ENCODE measurements at regions not wholly inside any gene's neighbourhood (a gene's known extent, or its start where the extent isn't known, plus 50 kb on each side); places are given as distances from the start of the nearest gene placed in this dataset.

DNA sequence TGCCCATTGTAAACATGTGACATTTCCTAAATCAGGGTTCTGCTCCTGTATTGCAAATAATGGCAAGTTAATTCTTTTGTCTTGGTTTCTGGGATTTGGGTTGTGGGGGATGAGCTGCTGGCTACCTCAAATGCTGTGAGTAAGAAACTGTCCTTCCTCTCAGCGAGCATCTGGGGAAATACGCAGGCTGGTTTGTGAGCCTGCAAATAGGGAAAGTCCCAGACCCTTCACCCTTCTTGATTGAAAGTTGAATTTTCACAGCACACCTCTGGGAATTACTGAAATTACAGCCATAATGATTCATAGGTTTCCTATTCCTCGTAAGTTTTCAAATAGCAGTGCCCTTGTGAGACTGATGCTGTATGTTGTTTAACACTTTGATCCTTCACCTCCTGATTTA, 138.1 kb downstream of the TBXT start:
- H3K4me1 ChIP-seq (ENCODE audit: control insufficient read depth in 5 of 5, insufficient read depth in 5 of 5, low read length in 5 of 5) = no peaks in the 10 kb centered on the region
- ATAC-seq (ENCODE audit: insufficient read depth, low FRiP score) (no peak), DNase-seq (no peak)
- 61 to 72% methylated on average over 3 of the region's 3 CpGs for WGBS, 2 donors
- peaks cover 0 to 5% (median 2%) of the 10 kb centered on the region in 3 donors for H3K27me3 ChIP-seq (ENCODE audit: control insufficient read depth in 3 of 3, insufficient read depth in 3 of 3, low read length in 2 of 3)
- no peaks in the 10 kb centered on the region for H3K9me3 ChIP-seq (ENCODE audit: control insufficient read depth in 4 of 4, insufficient read depth in 3 of 4, low read length in 3 of 4)
- no peaks in the 10 kb centered on the region for H3K36me3 ChIP-seq (ENCODE audit: control insufficient read depth in 4 of 4, insufficient read depth in 4 of 4, low read length in 4 of 4)
- TF ChIP-seq, protein P1, sequence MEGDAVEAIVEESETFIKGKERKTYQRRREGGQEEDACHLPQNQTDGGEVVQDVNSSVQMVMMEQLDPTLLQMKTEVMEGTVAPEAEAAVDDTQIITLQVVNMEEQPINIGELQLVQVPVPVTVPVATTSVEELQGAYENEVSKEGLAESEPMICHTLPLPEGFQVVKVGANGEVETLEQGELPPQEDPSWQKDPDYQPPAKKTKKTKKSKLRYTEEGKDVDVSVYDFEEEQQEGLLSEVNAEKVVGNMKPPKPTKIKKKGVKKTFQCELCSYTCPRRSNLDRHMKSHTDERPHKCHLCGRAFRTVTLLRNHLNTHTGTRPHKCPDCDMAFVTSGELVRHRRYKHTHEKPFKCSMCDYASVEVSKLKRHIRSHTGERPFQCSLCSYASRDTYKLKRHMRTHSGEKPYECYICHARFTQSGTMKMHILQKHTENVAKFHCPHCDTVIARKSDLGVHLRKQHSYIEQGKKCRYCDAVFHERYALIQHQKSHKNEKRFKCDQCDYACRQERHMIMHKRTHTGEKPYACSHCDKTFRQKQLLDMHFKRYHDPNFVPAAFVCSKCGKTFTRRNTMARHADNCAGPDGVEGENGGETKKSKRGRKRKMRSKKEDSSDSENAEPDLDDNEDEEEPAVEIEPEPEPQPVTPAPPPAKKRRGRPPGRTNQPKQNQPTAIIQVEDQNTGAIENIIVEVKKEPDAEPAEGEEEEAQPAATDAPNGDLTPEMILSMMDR (IDR thresholded peaks at IDR 0.05; ENCODE audit: control extremely low read depth, extremely low read depth) = no peak
- no peak overlapping the region for H3K9ac ChIP-seq (ENCODE audit: insufficient read depth in 1 of 2, low read length in 2 of 2)
- no peak overlapping the region for H3K27ac ChIP-seq (ENCODE audit: low read depth in 1 of 2, low read length in 1 of 2)
- H3K4me3 ChIP-seq = no peak overlapping the region

GRCh38 chr6:166027761-166028160, 139.9 kb downstream of the TBXT start:
- no peak overlapping the region for H3K9ac ChIP-seq (ENCODE audit: insufficient read depth in 1 of 2, low read length in 2 of 2)
- no peaks in the 10 kb centered on the region for H3K9me3 ChIP-seq (ENCODE audit: control insufficient read depth in 4 of 4, insufficient read depth in 3 of 4, low read length in 3 of 4)
- no peaks in the 10 kb centered on the region for H3K4me1 ChIP-seq (ENCODE audit: control insufficient read depth in 5 of 5, insufficient read depth in 5 of 5, low read length in 5 of 5)
- peaks cover 0 to 5% (median 2%) of the 10 kb centered on the region in 3 donors for H3K27me3 ChIP-seq (ENCODE audit: control insufficient read depth in 3 of 3, insufficient read depth in 3 of 3, low read length in 2 of 3)
- WGBS, 2 donors = 46 to 52% methylated on average over 3 of the region's 3 CpGs
- no peaks in the 10 kb centered on the region for H3K36me3 ChIP-seq (ENCODE audit: control insufficient read depth in 4 of 4, insufficient read depth in 4 of 4, low read length in 4 of 4)
- no peak overlapping the region for H3K27ac ChIP-seq (ENCODE audit: low read depth in 1 of 2, low read length in 1 of 2)
- ATAC-seq (ENCODE audit: insufficient read depth, low FRiP score) (no peak), DNase-seq (no peak)
- no peak overlapping the region for H3K4me3 ChIP-seq
- TF ChIP-seq, protein P1 (IDR thresholded peaks at IDR 0.05; ENCODE audit: control extremely low read depth, extremely low read depth) = no peak

DNA sequence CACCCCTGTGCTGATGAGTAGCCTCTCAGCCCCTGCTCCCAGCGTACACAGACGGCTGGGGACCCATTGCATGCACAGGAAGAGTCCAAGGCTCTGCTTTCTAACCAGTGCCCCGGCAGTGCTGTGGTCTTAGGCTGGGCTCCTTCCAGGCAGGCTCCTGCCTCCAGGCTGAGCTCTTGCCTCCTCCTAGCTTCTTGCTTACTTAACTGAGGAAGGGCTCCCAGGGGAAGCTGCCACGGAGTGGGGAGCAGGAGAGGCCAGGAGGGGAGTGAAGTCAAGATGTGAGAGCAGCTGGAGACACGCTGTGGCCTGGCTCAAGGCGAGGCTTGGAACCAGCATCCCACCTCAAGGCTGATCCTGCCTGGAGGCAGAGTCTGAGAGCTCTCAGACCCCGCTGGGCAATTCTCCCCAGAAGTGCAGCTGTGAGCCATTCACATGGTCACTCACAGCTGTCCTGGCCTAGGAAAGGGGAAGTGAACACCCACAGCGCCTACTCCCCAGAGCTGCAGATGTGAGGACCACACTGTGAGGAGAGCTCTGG, 141.0 kb downstream of the TBXT start:
- no peak for DNase-seq
- Histone ChIP-seq H3K9ac (ENCODE audit: insufficient read depth in 1 of 2, low read length in 2 of 2) (no peak overlapping the region), H3K9me3 (ENCODE audit: control insufficient read depth in 4 of 4, insufficient read depth in 3 of 4, low read length in 3 of 4) (no peaks in the 10 kb centered on the region), H3K4me3 (no peak overlapping the region), H3K4me1 (ENCODE audit: control insufficient read depth in 5 of 5, insufficient read depth in 5 of 5, low read length in 5 of 5) (no peaks in the 10 kb centered on the region), H3K27ac (ENCODE audit: low read depth in 1 of 2, low read length in 1 of 2) (no peak overlapping the region), H3K27me3 (ENCODE audit: control insufficient read depth in 3 of 3, insufficient read depth in 3 of 3, low read length in 2 of 3) (peaks cover 0 to 5% (median 2%) of the 10 kb centered on the region in 3 donors), H3K36me3 (ENCODE audit: control insufficient read depth in 4 of 4, insufficient read depth in 4 of 4, low read length in 4 of 4) (no peaks in the 10 kb centered on the region)
- TF ChIP-seq, protein P1 (IDR thresholded peaks at IDR 0.05; ENCODE audit: control extremely low read depth, extremely low read depth) = no peak
- no peak for ATAC-seq (ENCODE audit: insufficient read depth, low FRiP score)
- WGBS, 2 donors = 65 to 70% methylated on average over 8 of the region's 8 CpGs
